HepG2 (cell line): ENCODE measurements at regions not wholly inside any gene's neighbourhood (a gene's known extent, or its start where the extent isn't known, plus 50 kb on each side); places are given as distances from the start of the nearest gene placed in this dataset.

Experiments
- ATAC-seq: fragments of 200-7000 bp; cut with Tn5 transposase; 3 replicates; pipeline ENCODE4 v1.9.1; 2020; ENCODE audit warnings: mild to moderate bottlenecking, moderate library complexity
- BruUV-seq: library from RNA; stranded (reverse); fragments of 400-500 nt; replicated peaks from 2 replicates; lab custom pipeline; 2021; lab: Mats Ljungman, UMichigan
- CTCF ChIA-PET: fragments of 300-600 bp; formaldehyde crosslinking; extraction: SDS; loops from one replicate; lab custom pipeline; 2021; ENCODE audit warnings: low total read pairs, inconsistent platforms, low intra/inter-chr PET ratio; lab: Yijun Ruan, JAX
- POLR2A ChIA-PET: fragments of 350-600 bp; sonication (Branson Sonifier 250); formaldehyde crosslinking; loops from one replicate; lab custom pipeline; 2020; ENCODE audit warnings: antibody characterized with exemption, inconsistent platforms; lab: Yijun Ruan, JAX
- DNase-seq: peaks from one replicate; pipeline ENCODE4 v3.0.0-alpha.2; 2015; ENCODE audit warnings: low spot score
- FAIRE-seq: peaks from 3 replicates; lab custom pipeline; 2011; peaks lifted over from hg19 to GRCh38; lab: Jason Lieb, UNC
- H2AFZ ChIP-seq: one replicate; pipeline ENCODE4 v1.6.1; 2011; ENCODE audit warnings: low read length, inconsistent platforms
- H3K27ac ChIP-seq: fragments of 300-600 bp; 3 replicates; pipeline ENCODE4 v1.8.0; 2011; ENCODE audit warnings: mixed run types, mild to moderate bottlenecking, mixed read lengths, low read length, inconsistent platforms; ENCODE audit not compliant: insufficient read depth; ENCODE audit errors: extremely low read length
- H3K27me3 ChIP-seq, 2 experiments: fragments of 200-600 bp in 1 of 2; 2 replicates in 1 of 2; 3 replicates in 1 of 2; pipeline versions ENCODE4 v1.6.0 to v1.8.0; 2011; ENCODE audit warnings: low read length in 2 of 2, mild to moderate bottlenecking in 2 of 2, moderate library complexity in 2 of 2, inconsistent platforms in 1 of 2; ENCODE audit not compliant: insufficient read depth in 2 of 2, control insufficient read depth in 1 of 2
- H3K36me3 ChIP-seq, 2 experiments: fragments of 200-600 bp in 1 of 2; replicated peaks in 1 of 2; 2 replicates in 1 of 2; 3 replicates in 1 of 2; pipeline versions ENCODE4 v1.5.1 to v1.8.0; 2011; ENCODE audit warnings: low read length in 2 of 2, inconsistent platforms in 1 of 2; ENCODE audit not compliant: insufficient read depth in 2 of 2, control insufficient read depth in 1 of 2
- H3K4me1 ChIP-seq: 2 replicates; pipeline ENCODE4 v1.5.1; 2012; ENCODE audit warnings: low read length, inconsistent platforms; ENCODE audit not compliant: insufficient read depth
- H3K4me2 ChIP-seq: 2 replicates; pipeline ENCODE4 v1.6.0; 2011; ENCODE audit warnings: low read depth, low read length, inconsistent platforms
- H3K4me3 ChIP-seq, 3 experiments: fragments of 200-600 bp in 1 of 3; sonication (generic), shearing (Covaris generic) in 1 of 3; replicated peaks in 1 of 3; 2 replicates each; pipeline ENCODE4 v1.5.1; 2011 to 2016; ENCODE audit warnings: low read length in 3 of 3, inconsistent platforms in 2 of 3, low read depth in 2 of 3, mild to moderate bottlenecking in 2 of 3, control low read depth in 1 of 3, mixed read lengths in 1 of 3; ENCODE audit not compliant: insufficient read depth in 1 of 3
- H3K79me2 ChIP-seq: one replicate; pipeline ENCODE4 v1.6.1; 2011; ENCODE audit warnings: low read length, inconsistent platforms; ENCODE audit not compliant: insufficient read depth
- H3K9ac ChIP-seq: 2 replicates; pipeline ENCODE4 v1.6.0; 2011; ENCODE audit warnings: mild to moderate bottlenecking, low read depth, low read length, inconsistent platforms; ENCODE audit not compliant: insufficient read depth
- H3K9me3 ChIP-seq: 2 replicates; pipeline ENCODE4 v1.5.1; 2012; ENCODE audit warnings: mild to moderate bottlenecking, low read length
- H4K20me1 ChIP-seq: 2 replicates; pipeline ENCODE4 v1.6.0; 2011; ENCODE audit warnings: inconsistent platforms, mild to moderate bottlenecking, low read length, moderate library complexity; ENCODE audit not compliant: insufficient read depth
- ADNP ChIP-seq: sonication (generic); formaldehyde crosslinking; IDR thresholded peaks from 2 replicates; pipeline ENCODE4 v1.4.0; 2020; ENCODE audit warnings: missing genetic modification reagents
- CEBPZ ChIP-seq: IDR thresholded peaks from 2 replicates; pipeline ENCODE4 v1.6.1; 2012; ENCODE audit warnings: low read length, improper control_type of control experiment
- GATAD2A ChIP-seq: IDR thresholded peaks from 2 replicates; pipeline ENCODE4 v1.6.1; 2016
- IKZF4 ChIP-seq: sonication (generic); formaldehyde crosslinking; IDR thresholded peaks from 2 replicates; pipeline ENCODE4 v1.5.1; 2020; ENCODE audit warnings: borderline replicate concordance, mild to moderate bottlenecking, low read depth, missing genetic modification reagents; ENCODE audit errors: not compliant biosample characterization
- KMT2B ChIP-seq: IDR thresholded peaks from 2 replicates; pipeline ENCODE4 v1.6.1; 2016; ENCODE audit warnings: missing genetic modification reagents, missing compliant biosample characterization
- PRMT3 ChIP-seq: sonication (generic); formaldehyde crosslinking; IDR thresholded peaks from 2 replicates; pipeline ENCODE4 v1.8.1; 2022; ENCODE audit warnings: low read depth, mild to moderate bottlenecking, moderate library complexity, missing genetic modification reagents, borderline replicate concordance
- RXRB ChIP-seq: IDR thresholded peaks from 2 replicates; pipeline ENCODE4 v1.6.1; 2016; ENCODE audit warnings: borderline replicate concordance, missing genetic modification reagents, missing compliant biosample characterization
- ZNF230 ChIP-seq: sonication (generic); formaldehyde crosslinking; IDR thresholded peaks from 2 replicates; pipeline ENCODE4 v1.4.0; 2020; ENCODE audit warnings: mild to moderate bottlenecking, missing genetic modification reagents
- WGBS: methylation state at CpG from one replicate; pipeline ENCODE4 v1.1.6; 2017; ENCODE audit warnings: low lambda C conversion rate; 5-methylcytosine and 5-hydroxymethylcytosine counted together
- in situ Hi-C: cut with HindIII; loops from 2 replicates; pipeline ENCODE4 v1.10.0; 2017; ENCODE audit warnings: low pct_unique_long_range_greater_than_20kb; ENCODE audit not compliant: extremely low pct_ligation_motif_present
- intact Hi-C: fragments of 100-400 bp; cut with micrococcal nuclease; formaldehyde crosslinking; loops from one replicate; pipeline ENCODE4 v1.10.0; 2022; ENCODE audit not compliant: unreplicated experiment

GRCh38 chr2:146503366-146503765 lies 1341.5 kb upstream of the ACVR2A start:
- Histone ChIP-seq H3K27me3 (no peaks in the 10 kb centered on the region), H3K27ac (no peak overlapping the region), H3K9me3 (no peaks in the 10 kb centered on the region), H2AFZ (no peak overlapping the region), H3K9ac (no peak overlapping the region), H3K4me1 (no peaks in the 10 kb centered on the region), H3K4me2 (no peak overlapping the region), H3K36me3 (no peaks in the 10 kb centered on the region), H3K4me3 (no peak overlapping the region), H3K79me2 (no peaks in the 10 kb centered on the region), H4K20me1 (no peaks in the 10 kb centered on the region)
- ATAC-seq (no peak), FAIRE-seq (no peak), DNase-seq (no peak)
- no peak for TF ChIP-seq RXRB (CRISPR knock-in tag)
- TF ChIP-seq GATAD2A (CRISPR knock-in tag): no peak
- no peak for TF ChIP-seq ZNF230 (CRISPR knock-in tag)
- TF ChIP-seq ADNP: no peak
- no peak for TF ChIP-seq IKZF4 (CRISPR knock-in tag)
- no peak for TF ChIP-seq PRMT3 (CRISPR knock-in tag)
- TF ChIP-seq CEBPZ: no peak
- no peak for TF ChIP-seq KMT2B
- WGBS: 25% methylated on average over 1 of the region's 1 CpG
- BruUV-seq: no TSS peak
- intact Hi-C loops (no loop called here), in situ Hi-C loops (no loop called here)
- ChIA-PET POLR2A (no interaction called here), CTCF (no interaction called here)
